NB4 (cell line): ENCODE measurements at regions not wholly inside any gene's neighbourhood (a gene's known extent, or its start where the extent isn't known, plus 50 kb on each side); places are given as distances from the start of the nearest gene placed in this dataset.

Experiments
- POLR2A ChIP-seq: IDR thresholded peaks from 2 replicates; pipeline ENCODE4 v1.6.1; 2011; ENCODE audit warnings: mild to moderate bottlenecking; ENCODE audit not compliant: insufficient read length; ENCODE audit errors: extremely low read depth
- TF ChIP-seq, protein P1 (sequence below): IDR thresholded peaks from one replicate; pipeline ENCODE4 v1.5.1; 2012; ENCODE audit warnings: low read depth, low read length
- TF ChIP-seq, protein P2 (sequence below): IDR thresholded peaks from 2 replicates; pipeline ENCODE4 v1.6.1; 2011; ENCODE audit warnings: low read depth, low read length

DNA sequence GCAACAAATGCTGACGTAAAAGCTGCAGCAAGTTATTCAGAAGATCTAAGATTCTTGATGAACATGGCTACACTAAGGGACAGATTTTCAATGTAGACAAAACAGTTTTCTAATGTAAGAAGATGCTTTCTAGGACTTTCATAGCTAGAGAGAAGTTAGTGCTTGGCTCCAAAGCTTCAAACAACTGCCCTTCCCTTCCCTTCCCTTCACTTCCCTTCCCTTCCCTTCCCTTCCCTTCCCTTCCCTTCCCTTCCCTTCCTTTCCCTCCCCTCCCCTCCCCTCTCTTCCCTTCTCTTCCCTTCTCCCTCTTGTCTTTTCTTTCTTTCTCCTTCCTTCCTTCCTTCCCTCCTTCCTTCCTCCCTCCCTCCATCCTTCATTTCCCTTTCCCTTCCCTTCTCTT lies 365.3 kb upstream of the ADGRL4 start:
- TF ChIP-seq, protein P1, sequence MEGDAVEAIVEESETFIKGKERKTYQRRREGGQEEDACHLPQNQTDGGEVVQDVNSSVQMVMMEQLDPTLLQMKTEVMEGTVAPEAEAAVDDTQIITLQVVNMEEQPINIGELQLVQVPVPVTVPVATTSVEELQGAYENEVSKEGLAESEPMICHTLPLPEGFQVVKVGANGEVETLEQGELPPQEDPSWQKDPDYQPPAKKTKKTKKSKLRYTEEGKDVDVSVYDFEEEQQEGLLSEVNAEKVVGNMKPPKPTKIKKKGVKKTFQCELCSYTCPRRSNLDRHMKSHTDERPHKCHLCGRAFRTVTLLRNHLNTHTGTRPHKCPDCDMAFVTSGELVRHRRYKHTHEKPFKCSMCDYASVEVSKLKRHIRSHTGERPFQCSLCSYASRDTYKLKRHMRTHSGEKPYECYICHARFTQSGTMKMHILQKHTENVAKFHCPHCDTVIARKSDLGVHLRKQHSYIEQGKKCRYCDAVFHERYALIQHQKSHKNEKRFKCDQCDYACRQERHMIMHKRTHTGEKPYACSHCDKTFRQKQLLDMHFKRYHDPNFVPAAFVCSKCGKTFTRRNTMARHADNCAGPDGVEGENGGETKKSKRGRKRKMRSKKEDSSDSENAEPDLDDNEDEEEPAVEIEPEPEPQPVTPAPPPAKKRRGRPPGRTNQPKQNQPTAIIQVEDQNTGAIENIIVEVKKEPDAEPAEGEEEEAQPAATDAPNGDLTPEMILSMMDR, result no peak
- no peak for TF ChIP-seq POLR2A
- TF ChIP-seq, protein P2, sequence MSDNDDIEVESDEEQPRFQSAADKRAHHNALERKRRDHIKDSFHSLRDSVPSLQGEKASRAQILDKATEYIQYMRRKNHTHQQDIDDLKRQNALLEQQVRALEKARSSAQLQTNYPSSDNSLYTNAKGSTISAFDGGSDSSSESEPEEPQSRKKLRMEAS, result no peak
